Karpas-422 (cell line): ENCODE measurements at regions not wholly inside any gene's neighbourhood (a gene's known extent, or its start where the extent isn't known, plus 50 kb on each side); places are given as distances from the start of the nearest gene placed in this dataset.

Experiments used
- DNase-seq: peaks from one replicate; pipeline ENCODE4 v3.0.0-alpha.2; 2015
- H2AFZ ChIP-seq: fragments of 200-600 bp; sonication (generic); 2 replicates; pipeline ENCODE4 v1.6.1; 2014; ENCODE audit warnings: antibody characterized with exemption, low read length, mixed read lengths
- H3K27ac ChIP-seq: fragments of 200-600 bp; sonication (generic); 2 replicates; pipeline ENCODE4 v1.5.1; 2014; ENCODE audit warnings: mild to moderate bottlenecking, low read length, moderate library complexity
- H3K27me3 ChIP-seq: fragments of 200-600 bp; sonication (generic); 2 replicates; pipeline ENCODE4 v1.6.1; 2014; ENCODE audit warnings: low read length, mixed read lengths
- H3K36me3 ChIP-seq: fragments of 200-600 bp; sonication (generic); 2 replicates; pipeline ENCODE4 v1.6.1; 2014; ENCODE audit warnings: low read length, mixed read lengths; ENCODE audit not compliant: insufficient read depth
- H3K4me1 ChIP-seq: fragments of 200-600 bp; sonication (generic); 2 replicates; pipeline ENCODE4 v1.6.1; 2014; ENCODE audit warnings: mild to moderate bottlenecking, low read length, mixed read lengths
- H3K4me2 ChIP-seq: fragments of 200-600 bp; sonication (generic); 2 replicates; pipeline ENCODE4 v1.6.1; 2014; ENCODE audit warnings: low read length, low read depth, mild to moderate bottlenecking; ENCODE audit not compliant: poor library complexity, severe bottlenecking
- H3K4me3 ChIP-seq: fragments of 200-600 bp; sonication (generic); 2 replicates; pipeline ENCODE4 v1.5.1; 2014; ENCODE audit warnings: mild to moderate bottlenecking, antibody characterized with exemption, low read length, mixed read lengths
- H3K79me2 ChIP-seq: fragments of 200-600 bp; sonication (generic); 2 replicates; pipeline ENCODE4 v1.6.1; 2014; ENCODE audit warnings: mild to moderate bottlenecking, low read length, mixed read lengths
- H3K9ac ChIP-seq: fragments of 200-600 bp; sonication (generic); 2 replicates; pipeline ENCODE4 v1.6.0; 2014; ENCODE audit warnings: low read length
- H3K9me2 ChIP-seq: fragments of 200-600 bp; sonication (generic), shearing (Covaris generic); replicated peaks from 2 replicates; pipeline ENCODE4 v1.6.0; 2014; ENCODE audit warnings: mild to moderate bottlenecking, low read length, moderate library complexity; ENCODE audit not compliant: insufficient read depth
- H3K9me3 ChIP-seq: fragments of 300-700, 200-600 bp; sonication (generic); 2 replicates; pipeline ENCODE4 v1.6.1; 2014; ENCODE audit warnings: low read length, mixed read lengths
- H4K20me1 ChIP-seq: fragments of 200-600 bp; sonication (generic); 2 replicates; pipeline ENCODE4 v1.6.1; 2014; ENCODE audit warnings: mild to moderate bottlenecking, antibody characterized with exemption, low read length, low read depth; ENCODE audit not compliant: insufficient read depth

DNA sequence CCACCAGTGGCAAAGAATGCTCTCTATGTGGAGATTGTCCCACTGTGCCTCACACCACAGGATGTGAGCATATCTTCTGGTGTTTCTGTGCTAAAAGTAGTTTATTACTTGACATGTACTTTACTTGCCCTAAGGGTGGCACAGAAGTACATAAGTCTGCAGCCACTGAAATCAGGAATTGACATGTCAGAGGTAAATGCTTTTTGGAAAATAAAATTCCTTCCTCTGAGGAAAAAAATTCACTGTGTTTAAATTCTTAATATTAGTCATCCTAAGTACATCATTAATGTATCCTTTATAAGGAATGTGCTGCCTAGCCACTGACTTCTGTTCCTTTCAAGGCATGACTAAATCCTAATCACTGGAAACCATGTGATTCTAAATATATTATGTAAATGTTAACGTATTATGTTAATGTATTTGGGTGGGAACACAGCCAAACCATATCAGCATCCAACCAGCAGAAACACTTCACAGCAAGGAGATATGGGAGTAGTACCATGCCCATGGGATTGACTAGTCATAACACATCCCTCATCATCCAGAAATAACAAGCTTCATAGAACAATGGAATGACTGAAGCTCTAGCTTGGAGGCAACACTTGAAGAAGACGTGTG is 239.7 kb upstream of the PPFIA2 start:
- Histone ChIP-seq H2AFZ (no peak overlapping the region), H3K27ac (no peak overlapping the region), H4K20me1 (no peaks in the 10 kb centered on the region), H3K9me2 (no peaks in the 10 kb centered on the region), H3K36me3 (no peaks in the 10 kb centered on the region), H3K4me2 (no peak overlapping the region), H3K9me3 (peaks cover 9% of the 10 kb centered on the region), H3K9ac (no peak overlapping the region), H3K4me1 (no peaks in the 10 kb centered on the region), H3K4me3 (no peak overlapping the region), H3K79me2 (no peaks in the 10 kb centered on the region), H3K27me3 (no peaks in the 10 kb centered on the region)
- no peak for DNase-seq

DNA sequence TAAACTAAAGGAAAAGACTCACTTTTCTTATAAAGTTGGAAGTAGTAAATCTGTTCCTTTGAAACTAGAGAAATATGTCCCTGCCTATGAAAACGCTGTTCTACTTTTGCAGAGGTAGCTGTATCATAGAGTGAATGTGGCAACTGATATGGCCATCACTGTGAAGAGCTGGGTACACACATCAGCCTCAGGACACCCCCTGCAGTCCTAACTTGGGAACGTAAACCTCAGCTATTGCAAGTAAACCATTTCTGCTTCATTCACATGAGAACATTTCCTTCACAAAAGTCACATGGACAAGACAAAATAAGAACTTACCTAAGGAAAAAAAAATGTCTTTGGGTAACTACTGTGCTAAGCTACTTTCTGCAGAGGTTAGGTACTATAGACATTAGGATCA is 233.3 kb upstream of the PPFIA2 start:
- Histone ChIP-seq H3K27me3 (no peaks in the 10 kb centered on the region), H3K9me2 (no peaks in the 10 kb centered on the region), H3K4me2 (no peak overlapping the region), H3K36me3 (no peaks in the 10 kb centered on the region), H3K27ac (no peak overlapping the region), H3K79me2 (no peaks in the 10 kb centered on the region), H2AFZ (no peak overlapping the region), H3K4me1 (no peaks in the 10 kb centered on the region), H3K9ac (no peak overlapping the region), H3K4me3 (no peak overlapping the region), H4K20me1 (no peaks in the 10 kb centered on the region), H3K9me3 (no peaks in the 10 kb centered on the region; the same call in 1 of the 2 replicates)
- no peak for DNase-seq

DNA sequence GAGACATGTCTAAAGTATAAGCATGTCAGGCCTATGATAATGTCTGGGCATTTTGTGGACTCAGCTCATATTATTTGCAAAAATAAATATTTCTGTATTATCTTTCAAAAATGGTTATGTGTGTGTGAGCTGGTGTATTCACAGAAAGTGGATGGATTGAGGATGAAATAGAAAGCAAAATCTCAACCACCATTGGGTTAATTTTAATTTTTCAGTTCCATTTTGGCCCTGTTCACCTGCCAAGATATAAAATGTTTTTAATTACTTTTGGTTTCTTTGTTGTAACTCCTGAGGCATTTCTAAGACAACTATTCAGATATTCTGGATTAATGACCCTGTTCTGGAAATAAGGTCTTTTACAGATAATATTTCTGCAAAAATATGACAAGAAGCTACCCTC is 232.7 kb upstream of the PPFIA2 start:
- Histone ChIP-seq H2AFZ (no peak overlapping the region), H3K27ac (no peak overlapping the region), H3K9me2 (no peaks in the 10 kb centered on the region), H3K4me3 (no peak overlapping the region), H3K79me2 (no peaks in the 10 kb centered on the region), H3K36me3 (no peaks in the 10 kb centered on the region), H3K9me3 (no peaks in the 10 kb centered on the region; the same call in 1 of the 2 replicates), H3K9ac (no peak overlapping the region), H4K20me1 (no peaks in the 10 kb centered on the region), H3K27me3 (no peaks in the 10 kb centered on the region), H3K4me1 (no peaks in the 10 kb centered on the region), H3K4me2 (no peak overlapping the region)
- DNase-seq, result no peak

DNA sequence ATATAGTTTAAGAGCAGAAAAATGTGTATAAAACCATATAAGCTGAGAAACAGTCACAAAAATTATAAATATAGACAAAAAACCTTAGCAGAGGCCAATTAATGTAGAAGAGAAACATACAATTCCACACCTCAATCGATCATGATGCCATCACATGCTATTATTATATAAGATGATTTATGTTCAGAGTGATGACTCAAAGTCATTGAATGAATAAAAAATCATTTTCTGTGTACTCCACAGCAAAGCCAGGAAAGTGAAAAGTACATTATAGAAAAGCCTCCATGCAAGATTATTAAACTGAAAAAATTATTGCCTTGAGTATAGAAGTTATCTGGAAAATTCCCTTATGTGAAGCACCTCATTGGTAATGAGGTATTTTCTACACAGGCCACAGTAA is 229.2 kb upstream of the PPFIA2 start:
- H3K9me2 ChIP-seq, result no peaks in the 10 kb centered on the region
- H3K79me2 ChIP-seq, result no peaks in the 10 kb centered on the region
- H3K4me2 ChIP-seq, result no peak overlapping the region
- no peak overlapping the region for H2AFZ ChIP-seq
- no peaks in the 10 kb centered on the region for H3K4me1 ChIP-seq
- H3K9me3 ChIP-seq, result peaks cover 5% of the 10 kb centered on the region; the same call in 1 of the 2 replicates
- no peak overlapping the region for H3K27ac ChIP-seq
- H3K4me3 ChIP-seq, result no peak overlapping the region
- H3K9ac ChIP-seq, result no peak overlapping the region
- no peaks in the 10 kb centered on the region for H3K36me3 ChIP-seq
- H3K27me3 ChIP-seq, result no peaks in the 10 kb centered on the region
- no peaks in the 10 kb centered on the region for H4K20me1 ChIP-seq
- DNase-seq, result no peak

DNA sequence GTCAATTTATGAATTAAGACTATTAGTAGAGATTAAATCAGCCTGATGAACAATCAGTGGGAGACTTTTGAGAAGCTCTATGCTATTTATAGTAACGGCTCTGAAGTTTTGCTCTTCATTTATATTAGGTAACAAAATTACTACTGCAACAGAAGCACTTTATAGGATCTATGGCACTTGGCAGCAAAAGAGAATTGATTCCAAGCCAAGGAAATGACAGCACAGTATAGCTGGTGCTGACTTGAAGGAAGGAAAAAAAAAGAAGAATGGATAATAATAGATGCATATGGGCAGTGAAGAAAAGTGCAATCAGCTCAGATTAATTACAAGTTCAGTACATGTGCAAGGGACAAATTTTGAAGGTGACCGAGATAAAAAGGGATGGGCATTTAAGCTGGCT is 228.2 kb upstream of the PPFIA2 start:
- Histone ChIP-seq H3K36me3 (no peaks in the 10 kb centered on the region), H3K4me1 (no peaks in the 10 kb centered on the region), H3K27me3 (no peaks in the 10 kb centered on the region), H2AFZ (no peak overlapping the region), H3K79me2 (no peaks in the 10 kb centered on the region), H4K20me1 (no peaks in the 10 kb centered on the region), H3K9me2 (no peaks in the 10 kb centered on the region), H3K4me3 (no peak overlapping the region), H3K4me2 (no peak overlapping the region), H3K9me3 (peaks cover 14% of the 10 kb centered on the region; the same call in 1 of the 2 replicates), H3K9ac (no peak overlapping the region), H3K27ac (no peak overlapping the region)
- no peak for DNase-seq

DNA sequence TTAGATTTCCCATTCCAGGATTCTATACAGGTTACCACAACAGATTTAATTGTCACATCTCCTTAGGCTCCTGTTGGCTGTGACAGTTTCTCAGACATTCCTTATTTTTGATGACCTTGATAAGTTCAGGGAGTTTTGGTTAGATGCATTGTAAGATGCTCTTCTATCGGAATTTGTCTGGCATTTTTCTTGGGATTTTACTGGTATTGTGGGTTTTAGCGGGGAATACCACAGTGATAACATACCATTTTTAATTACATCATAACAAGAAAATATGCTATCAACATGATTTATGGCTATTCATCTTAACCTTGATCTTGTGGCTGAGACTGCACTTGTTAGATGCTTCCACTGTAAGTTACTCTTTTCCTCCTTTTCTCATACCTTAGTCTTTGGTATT is 217.5 kb upstream of the PPFIA2 start:
- no peak overlapping the region for H3K9ac ChIP-seq
- H3K36me3 ChIP-seq, result no peaks in the 10 kb centered on the region
- H3K9me2 ChIP-seq, result no peaks in the 10 kb centered on the region
- H3K27me3 ChIP-seq, result no peaks in the 10 kb centered on the region
- H3K79me2 ChIP-seq, result no peaks in the 10 kb centered on the region
- DNase-seq, result no peak
- H4K20me1 ChIP-seq, result no peaks in the 10 kb centered on the region
- no peak overlapping the region for H3K4me3 ChIP-seq
- no peak overlapping the region for H2AFZ ChIP-seq
- H3K9me3 ChIP-seq, result peaks cover 7% of the 10 kb centered on the region; the same call in 1 of the 2 replicates
- H3K4me1 ChIP-seq, result no peaks in the 10 kb centered on the region
- H3K27ac ChIP-seq, result no peak overlapping the region
- no peak overlapping the region for H3K4me2 ChIP-seq

DNA sequence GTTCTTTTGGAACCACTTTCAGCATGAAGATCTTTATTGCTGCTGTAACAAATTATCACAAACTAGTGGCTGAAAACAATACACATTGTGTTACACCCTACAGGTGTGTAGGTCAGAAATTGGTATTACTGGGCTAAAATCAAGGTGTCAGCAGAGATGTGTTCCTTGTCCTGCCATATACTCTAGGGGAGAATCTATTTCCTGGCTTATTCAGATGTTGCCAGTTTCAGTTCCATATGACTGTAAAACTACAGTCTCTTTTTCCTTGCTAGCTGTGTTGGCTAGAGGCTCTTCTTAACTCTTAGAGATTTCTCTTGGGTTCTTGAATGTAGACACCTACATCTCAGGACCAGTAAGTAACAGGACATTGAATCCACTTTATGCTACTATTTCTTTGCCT is 215.6 kb upstream of the PPFIA2 start:
- DNase-seq, result no peak
- Histone ChIP-seq H3K27me3 (no peaks in the 10 kb centered on the region), H2AFZ (no peak overlapping the region), H3K79me2 (no peaks in the 10 kb centered on the region), H3K4me1 (no peaks in the 10 kb centered on the region), H3K9me3 (peaks cover 5% of the 10 kb centered on the region; the same call in 1 of the 2 replicates), H4K20me1 (no peaks in the 10 kb centered on the region), H3K4me2 (no peak overlapping the region), H3K9ac (no peak overlapping the region), H3K36me3 (no peaks in the 10 kb centered on the region), H3K27ac (no peak overlapping the region), H3K4me3 (no peak overlapping the region), H3K9me2 (no peaks in the 10 kb centered on the region)

DNA sequence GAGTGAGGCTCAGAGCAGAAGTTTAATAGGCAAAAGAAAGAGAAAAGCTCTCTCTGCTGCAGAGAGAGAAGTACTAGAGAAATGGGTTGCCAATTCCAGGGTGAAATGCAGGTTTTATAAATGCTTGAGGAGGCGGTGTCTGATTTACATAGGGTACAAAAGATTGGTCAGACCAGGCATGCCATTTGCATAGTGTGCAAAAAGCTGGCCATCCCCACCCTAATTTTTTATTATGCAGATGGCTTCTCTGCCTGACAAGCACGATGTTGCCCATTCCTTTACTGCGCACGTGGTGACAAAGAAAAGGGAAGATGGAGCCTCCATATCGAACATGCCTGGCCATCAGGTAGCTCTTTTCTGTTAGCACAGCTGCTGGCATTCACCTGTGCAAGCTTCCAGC is 209.3 kb upstream of the PPFIA2 start:
- Histone ChIP-seq H3K9ac (no peak overlapping the region), H3K4me3 (no peak overlapping the region), H3K36me3 (no peaks in the 10 kb centered on the region), H2AFZ (no peak overlapping the region), H3K27ac (no peak overlapping the region), H3K79me2 (no peaks in the 10 kb centered on the region), H3K9me3 (peaks cover 6% of the 10 kb centered on the region; the same call in 1 of the 2 replicates), H3K27me3 (no peaks in the 10 kb centered on the region), H3K4me2 (no peak overlapping the region), H4K20me1 (no peaks in the 10 kb centered on the region), H3K9me2 (no peaks in the 10 kb centered on the region), H3K4me1 (no peaks in the 10 kb centered on the region)
- DNase-seq, result no peak
